ENCODE measurements at regions not wholly inside any gene's neighbourhood (a gene's known extent, or its start where the extent isn't known, plus 50 kb on each side); places are given as distances from the start of the nearest gene placed in this dataset.

- no peaks in the 10 kb centered on the region for H3K27me3 ChIP-seq (ENCODE audit: control insufficient read depth, insufficient read depth, low read length)
- no peaks in the 10 kb centered on the region for H3K4me1 ChIP-seq (ENCODE audit: control insufficient read depth, extremely low read depth, insufficient read depth, low read length)
- H3K27ac ChIP-seq (ENCODE audit: insufficient read depth, low read length) = no peak overlapping the region
- no peak overlapping the region for H3K9ac ChIP-seq (ENCODE audit: insufficient read depth, low read length)
- H3K4me3 ChIP-seq (replicated peaks in 1 of 4; ENCODE audit: control extremely low read depth in 1 of 4, insufficient read depth in 1 of 4, low read depth in 3 of 4, low read length in 4 of 4) = no peak overlapping the region
- H3K4me2 ChIP-seq (ENCODE audit: extremely low read depth, insufficient read depth, low read length) = no peak overlapping the region
- DNase-seq (ENCODE audit: low read depth in 2 of 2) = no peak
- TF ChIP-seq CTCF (conservative IDR thresholded peaks at IDR 0.05 in 1 of 2, IDR thresholded peaks at IDR 0.05 in 1 of 2; ENCODE audit: low read depth in 1 of 2, low read length in 2 of 2) = no peak
- no peak for TF ChIP-seq EZH2 (IDR thresholded peaks at IDR 0.05; ENCODE audit: low read length, missing control alignments)
- no peaks in the 10 kb centered on the region for H3K79me2 ChIP-seq (ENCODE audit: control insufficient read depth, insufficient read depth, low read length)
- no peak overlapping the region for H2AFZ ChIP-seq (ENCODE audit: low read length)
- H3K36me3 ChIP-seq (ENCODE audit: control insufficient read depth, insufficient read depth, low read length) = no peaks in the 10 kb centered on the region
- no peaks in the 10 kb centered on the region for H4K20me1 ChIP-seq (ENCODE audit: control insufficient read depth, extremely low read depth, insufficient read depth, low read length)
- no peaks in the 10 kb centered on the region for H3K9me3 ChIP-seq (ENCODE audit: control insufficient read depth, insufficient read depth, low read depth, low read length)
Observed at GRCh38 chr12:115840159-115840558, 437.3 kb downstream of the MED13L start.

- H3K4me1 ChIP-seq (ENCODE audit: control insufficient read depth, extremely low read depth, insufficient read depth, low read length) = no peaks in the 10 kb centered on the region
- no peak for TF ChIP-seq CTCF (conservative IDR thresholded peaks at IDR 0.05 in 1 of 2, IDR thresholded peaks at IDR 0.05 in 1 of 2; ENCODE audit: low read depth in 1 of 2, low read length in 2 of 2)
- TF ChIP-seq EZH2 (IDR thresholded peaks at IDR 0.05; ENCODE audit: low read length, missing control alignments) = no peak
- H4K20me1 ChIP-seq (ENCODE audit: control insufficient read depth, extremely low read depth, insufficient read depth, low read length) = no peaks in the 10 kb centered on the region
- H3K79me2 ChIP-seq (ENCODE audit: control insufficient read depth, insufficient read depth, low read length) = no peaks in the 10 kb centered on the region
- H3K27me3 ChIP-seq (ENCODE audit: control insufficient read depth, insufficient read depth, low read length) = no peaks in the 10 kb centered on the region
- H3K36me3 ChIP-seq (ENCODE audit: control insufficient read depth, insufficient read depth, low read length) = no peaks in the 10 kb centered on the region
- H3K9ac ChIP-seq (ENCODE audit: insufficient read depth, low read length) = no peak overlapping the region
- H3K4me3 ChIP-seq (replicated peaks in 1 of 4; ENCODE audit: control extremely low read depth in 1 of 4, insufficient read depth in 1 of 4, low read depth in 3 of 4, low read length in 4 of 4) = no peak overlapping the region
- H3K4me2 ChIP-seq (ENCODE audit: extremely low read depth, insufficient read depth, low read length) = no peak overlapping the region
- H3K27ac ChIP-seq (ENCODE audit: insufficient read depth, low read length) = no peak overlapping the region
- H3K9me3 ChIP-seq (ENCODE audit: control insufficient read depth, insufficient read depth, low read depth, low read length) = no peaks in the 10 kb centered on the region
- no peak overlapping the region for H2AFZ ChIP-seq (ENCODE audit: low read length)
- DNase-seq (ENCODE audit: low read depth in 2 of 2) = no peak
Observed at GRCh38 chr12:115838952-115839351, 438.5 kb downstream of the MED13L start.

- Histone ChIP-seq H2AFZ (ENCODE audit: low read length) (no peak overlapping the region), H3K4me3 (replicated peaks in 1 of 4; ENCODE audit: control extremely low read depth in 1 of 4, insufficient read depth in 1 of 4, low read depth in 3 of 4, low read length in 4 of 4) (no peak overlapping the region), H3K27ac (ENCODE audit: insufficient read depth, low read length) (no peak overlapping the region), H3K27me3 (ENCODE audit: control insufficient read depth, insufficient read depth, low read length) (no peaks in the 10 kb centered on the region), H4K20me1 (ENCODE audit: control insufficient read depth, extremely low read depth, insufficient read depth, low read length) (no peaks in the 10 kb centered on the region), H3K9me3 (ENCODE audit: control insufficient read depth, insufficient read depth, low read depth, low read length) (no peaks in the 10 kb centered on the region), H3K4me2 (ENCODE audit: extremely low read depth, insufficient read depth, low read length) (no peak overlapping the region), H3K36me3 (ENCODE audit: control insufficient read depth, insufficient read depth, low read length) (no peaks in the 10 kb centered on the region), H3K4me1 (ENCODE audit: control insufficient read depth, extremely low read depth, insufficient read depth, low read length) (no peaks in the 10 kb centered on the region), H3K9ac (ENCODE audit: insufficient read depth, low read length) (no peak overlapping the region), H3K79me2 (ENCODE audit: control insufficient read depth, insufficient read depth, low read length) (no peaks in the 10 kb centered on the region)
- TF ChIP-seq CTCF (conservative IDR thresholded peaks at IDR 0.05 in 1 of 2, IDR thresholded peaks at IDR 0.05 in 1 of 2; ENCODE audit: low read depth in 1 of 2, low read length in 2 of 2) = no peak
- no peak for TF ChIP-seq EZH2 (IDR thresholded peaks at IDR 0.05; ENCODE audit: low read length, missing control alignments)
- no peak for DNase-seq (ENCODE audit: low read depth in 2 of 2)
Observed at GRCh38 chr12:115837220-115837619, 440.3 kb downstream of the MED13L start.

Data from fibroblast of lung (primary cell).